NCI-H526 (cell line): ENCODE measurements at regions not wholly inside any gene's neighbourhood (a gene's known extent, or its start where the extent isn't known, plus 50 kb on each side); places are given as distances from the start of the nearest gene placed in this dataset.

ENCODE experiments used
- DNase-seq, 2 experiments: peaks; one replicate each; lab custom pipeline; 2025; lab: John Stamatoyannopoulos, UW

- DNase-seq: no peak
Observed at GRCh38 chr13:47511647-47512046, 489.4 kb downstream of the SUCLA2 start.

DNA sequence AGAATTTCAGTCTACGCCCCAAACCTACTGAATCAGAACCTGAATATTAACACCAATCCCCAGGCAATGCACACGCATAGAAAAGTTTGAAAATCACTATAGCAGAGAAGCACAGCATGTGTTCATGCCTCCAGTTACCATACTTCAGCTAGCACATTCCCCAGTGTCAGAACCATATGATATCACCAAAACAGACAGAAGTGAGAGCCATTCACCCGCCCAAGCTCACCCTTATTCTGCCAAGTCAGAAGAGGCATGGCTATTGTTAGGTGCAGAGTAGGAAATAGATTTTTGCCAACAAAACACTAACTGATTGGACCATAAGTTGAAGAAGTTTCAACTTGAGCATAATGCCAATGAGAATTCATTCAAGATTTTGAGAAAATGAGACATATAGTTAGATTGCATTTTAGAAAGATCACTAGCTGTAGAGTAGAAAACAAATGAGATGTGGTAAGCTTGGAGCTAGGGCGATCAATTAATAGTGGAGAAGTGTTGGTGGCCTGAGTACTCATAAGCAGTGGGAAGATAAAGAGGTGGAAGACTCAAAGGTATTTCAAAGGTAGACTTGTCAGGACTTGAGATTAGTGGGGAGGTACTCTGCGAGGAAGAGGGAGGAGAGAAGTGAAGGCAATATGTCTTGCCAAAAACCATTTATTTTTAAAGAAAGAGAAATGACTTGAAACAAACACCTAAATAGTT lies 492.4 kb downstream of the SUCLA2 start:
- no peak for DNase-seq

- DNase-seq: no peak
Observed at GRCh38 chr13:47503475-47503874, 497.6 kb downstream of the SUCLA2 start.

DNA sequence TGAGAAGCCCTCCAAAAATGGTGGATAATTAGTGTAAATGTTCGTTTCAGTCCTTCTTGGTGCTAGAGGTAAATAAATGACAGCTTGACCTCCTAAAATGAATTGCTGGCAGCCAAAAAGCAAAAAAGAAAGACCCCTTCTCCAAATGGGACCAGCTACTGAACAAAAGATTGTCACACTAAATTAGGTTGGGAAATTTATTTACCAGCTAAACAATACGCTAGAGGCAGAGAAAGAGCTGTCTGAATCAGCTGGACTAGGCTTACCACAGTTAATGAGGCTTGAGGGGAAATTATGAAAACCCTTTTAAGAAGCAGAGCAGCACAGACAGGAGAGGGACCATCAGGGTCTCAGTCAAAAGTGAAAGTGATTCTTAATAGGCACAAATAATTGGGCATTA lies 498.9 kb downstream of the SUCLA2 start:
- no peak for DNase-seq

- no peak for DNase-seq
Observed at GRCh38 chr13:47499358-47500150, 501.5 kb downstream of the SUCLA2 start.

- DNase-seq: no peak
Observed at GRCh38 chr13:47484548-47484947, 516.5 kb downstream of the SUCLA2 start.

GRCh38 chr13:47481536-47481935 lies 519.5 kb downstream of the SUCLA2 start:
- no peak for DNase-seq

DNA sequence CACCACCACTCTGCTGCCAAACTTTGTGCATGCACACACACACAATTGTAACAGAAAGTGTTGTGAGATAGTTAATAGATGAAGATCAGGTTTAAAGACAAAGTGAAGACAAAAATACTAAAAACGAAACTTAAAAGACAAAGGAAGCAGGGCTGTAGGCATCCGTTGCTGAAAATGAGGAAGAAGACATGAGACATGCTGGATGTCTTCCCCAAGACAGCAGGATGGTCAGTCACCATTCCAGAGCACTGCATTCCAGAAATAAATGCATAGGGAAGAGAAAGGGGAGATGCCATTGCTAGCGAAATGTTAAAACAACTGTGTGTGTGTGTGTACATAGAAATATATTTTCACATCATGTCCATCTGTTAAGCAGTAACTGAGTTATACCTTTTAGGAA lies 520.1 kb downstream of the SUCLA2 start:
- no peak for DNase-seq

DNA sequence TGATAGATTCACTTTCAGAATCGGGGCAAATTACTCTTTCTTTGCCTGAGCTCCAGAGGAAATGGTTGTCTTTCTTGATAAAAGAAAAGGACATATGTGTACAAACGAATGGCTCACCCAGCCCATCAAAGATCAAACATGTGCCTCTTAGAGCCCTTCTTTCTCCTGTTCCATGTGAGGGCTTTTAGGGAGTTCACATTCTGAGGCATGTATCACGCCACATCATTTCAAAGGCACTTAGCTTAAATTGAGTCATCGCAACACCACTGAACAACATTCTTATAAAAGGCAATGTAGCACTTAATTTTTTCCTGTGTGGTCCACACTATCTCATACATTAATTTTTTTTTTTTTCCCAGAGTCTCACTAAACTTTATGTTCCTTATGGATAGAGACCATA lies 521.0 kb downstream of the SUCLA2 start:
- DNase-seq: no peak

DNA sequence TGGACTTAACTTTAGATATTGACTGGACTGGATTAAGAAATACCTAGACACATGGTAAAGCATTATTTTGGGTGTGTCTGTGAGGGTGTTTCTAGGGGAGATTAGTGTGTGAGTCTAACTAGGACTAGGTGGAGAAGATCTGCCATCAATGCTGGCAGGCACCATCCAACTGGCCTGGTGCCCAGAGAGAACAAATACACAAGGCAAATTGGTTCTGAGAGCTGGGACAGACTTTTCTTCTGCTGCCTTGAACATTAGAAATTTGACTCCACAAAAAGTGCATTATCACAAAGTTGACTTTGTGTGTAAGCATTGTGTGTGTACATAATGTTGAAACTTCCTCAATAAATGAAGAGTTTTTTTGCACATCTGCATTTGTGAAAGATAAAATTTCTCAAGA lies 522.1 kb downstream of the SUCLA2 start:
- DNase-seq: no peak

- no peak for DNase-seq
Observed at GRCh38 chr13:47475441-47475948, 525.6 kb downstream of the SUCLA2 start.

GRCh38 chr13:47474839-47475238 lies 526.2 kb downstream of the SUCLA2 start:
- no peak for DNase-seq

DNA sequence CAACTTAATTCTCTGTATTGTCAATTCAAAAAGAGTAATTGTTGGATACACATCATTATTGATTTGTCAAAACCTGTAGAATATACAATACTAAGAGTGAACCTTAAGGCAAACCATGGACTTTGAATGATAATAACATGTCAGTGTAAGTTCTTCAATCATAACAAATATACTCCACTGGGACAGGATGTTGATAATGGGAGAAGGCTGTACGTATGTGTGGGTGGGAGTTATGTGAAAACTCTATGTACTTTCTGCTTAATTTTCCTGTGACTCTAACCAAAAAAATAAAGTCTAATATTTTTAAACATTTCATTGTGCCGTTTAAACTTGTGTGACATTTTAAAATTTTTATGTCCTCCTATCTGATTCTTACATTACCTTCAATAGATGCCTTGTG lies 526.7 kb downstream of the SUCLA2 start:
- DNase-seq: no peak

DNA sequence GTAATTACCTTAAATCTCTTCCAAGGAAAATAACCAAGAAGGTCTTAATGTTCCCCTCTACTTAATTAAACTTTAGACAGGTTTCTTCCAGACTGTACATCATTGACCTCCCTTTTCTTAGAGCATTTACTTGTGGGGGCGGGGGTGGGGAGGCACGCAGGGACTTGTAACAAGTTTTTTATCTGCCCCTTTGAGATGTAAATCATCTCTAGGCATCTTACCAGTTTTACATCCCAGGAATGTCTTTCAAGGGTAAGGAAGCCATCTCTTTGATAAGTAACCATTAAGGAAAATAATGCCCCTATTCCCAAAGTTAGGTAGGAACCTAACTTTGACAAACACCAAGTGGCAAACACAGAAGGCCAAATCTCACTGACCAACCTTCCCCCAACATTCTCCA lies 528.6 kb downstream of the SUCLA2 start:
- no peak for DNase-seq

GRCh38 chr13:47463726-47464125 lies 537.3 kb downstream of the SUCLA2 start:
- DNase-seq: no peak

- DNase-seq: no peak
Observed at GRCh38 chr13:47463002-47463401, 538.1 kb downstream of the SUCLA2 start.

DNA sequence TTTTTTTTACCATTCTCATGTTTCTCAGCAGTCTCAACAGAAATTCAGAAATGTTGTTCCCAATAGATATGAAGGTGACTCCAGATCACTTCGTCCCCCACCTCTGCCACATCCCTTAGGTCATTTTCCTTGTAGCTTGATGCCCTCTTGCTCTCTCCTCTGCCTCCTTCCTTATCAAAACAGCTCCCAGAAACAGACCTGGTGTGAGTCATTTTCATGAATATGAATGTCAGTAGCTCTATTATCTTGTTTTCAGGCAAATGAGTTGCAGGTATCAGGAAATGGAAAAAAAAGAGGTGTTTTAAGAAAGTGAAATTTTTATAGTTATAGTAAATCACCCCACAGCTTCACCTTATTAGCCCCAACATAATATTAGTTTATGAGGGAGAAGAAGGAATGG lies 539.3 kb downstream of the SUCLA2 start:
- DNase-seq: no peak

DNA sequence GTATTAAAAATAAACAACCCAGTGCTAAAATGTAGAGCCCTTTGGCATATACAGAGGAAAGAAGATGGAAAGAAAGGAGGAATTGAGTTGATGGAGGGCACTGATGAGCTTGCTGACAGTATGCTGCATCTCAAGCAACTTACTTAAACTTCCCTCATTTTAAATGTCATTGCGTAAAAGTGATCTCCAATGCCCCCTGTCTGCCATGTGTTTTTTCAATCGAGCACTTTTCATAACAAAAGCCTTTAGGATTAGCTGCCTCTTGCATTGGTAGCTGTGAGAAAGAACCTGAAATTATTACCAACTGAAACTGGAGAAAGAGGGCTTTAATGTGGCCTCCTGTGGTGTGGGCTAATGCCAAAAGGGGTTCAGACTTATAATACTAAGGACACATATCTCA lies 541.6 kb downstream of the SUCLA2 start:
- DNase-seq: no peak

- no peak for DNase-seq
Observed at GRCh38 chr13:47457626-47458025, 543.4 kb downstream of the SUCLA2 start.

DNA sequence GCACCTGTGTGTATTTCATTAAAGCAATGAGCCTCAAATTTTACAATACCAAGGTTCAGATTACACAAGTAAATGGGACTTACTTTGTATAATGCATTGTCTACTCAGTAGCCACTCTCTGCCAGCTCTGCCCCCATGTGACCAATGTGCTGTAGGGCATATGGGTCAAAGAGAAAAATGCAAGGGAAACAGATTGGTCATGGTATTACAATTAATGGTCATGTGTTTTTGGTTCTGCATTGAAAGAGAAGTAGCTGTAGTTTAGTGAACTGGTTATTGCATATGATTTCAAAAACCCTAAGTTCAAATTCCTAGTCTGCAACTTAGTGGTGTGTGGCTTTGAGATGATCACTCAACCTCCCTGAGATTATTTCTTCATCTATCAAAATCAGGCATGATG lies 545.4 kb downstream of the SUCLA2 start:
- no peak for DNase-seq

- DNase-seq: no peak
Observed at GRCh38 chr13:47454986-47455385, 546.1 kb downstream of the SUCLA2 start.

GRCh38 chr13:47437406-47437805 lies 540.6 kb upstream of the HTR2A start:
- DNase-seq: no peak

DNA sequence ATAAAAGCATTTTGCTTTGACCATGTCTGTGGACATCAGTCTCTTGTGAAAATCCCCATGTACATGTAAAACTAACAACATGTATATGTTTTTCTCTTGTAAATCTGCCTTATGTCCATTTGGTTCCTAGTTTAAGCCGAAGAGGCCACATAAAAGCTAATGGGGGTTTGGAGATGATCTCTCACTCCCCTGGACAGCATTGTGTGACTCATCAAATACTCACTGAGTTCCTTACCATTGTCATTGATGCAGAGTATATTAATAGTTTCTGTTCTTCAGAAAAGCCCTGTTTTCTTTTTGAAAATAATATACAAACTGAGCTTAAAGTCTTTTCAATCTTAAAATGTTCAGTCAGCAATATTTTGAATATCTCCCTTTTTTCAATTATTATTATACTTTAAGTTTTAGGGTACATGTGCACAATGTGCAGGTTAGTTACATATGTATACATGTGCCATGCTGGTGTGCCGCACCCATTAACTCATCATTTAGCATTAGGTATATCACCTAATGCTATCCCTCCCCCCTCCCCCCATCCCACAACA lies 536.7 kb upstream of the HTR2A start:
- no peak for DNase-seq
